H1 (cell line): ENCODE measurements at regions not wholly inside any gene's neighbourhood (a gene's known extent, or its start where the extent isn't known, plus 50 kb on each side); places are given as distances from the start of the nearest gene placed in this dataset.

ENCODE experiments used
- ASH2L ChIP-seq: fragments of 200-600, 300-600 bp; sonication (generic); IDR thresholded peaks from one replicate; pipeline ENCODE4 v1.7.1; 2017; ENCODE audit warnings: low read length
- CHD7 ChIP-seq: fragments of 300-600 bp; sonication (generic); IDR thresholded peaks from 2 replicates; pipeline ENCODE4 v1.7.1; 2012; ENCODE audit warnings: low read length, moderate library complexity, mild to moderate bottlenecking, inconsistent platforms; ENCODE audit not compliant: insufficient replicate concordance
- POLR2A ChIP-seq, 2 experiments: IDR thresholded peaks; 1 replicate in 1 of 2; 2 replicates in 1 of 2; pipeline ENCODE4 v1.6.1; 2011; ENCODE audit warnings: low read depth in 2 of 2, low read length in 2 of 2, mild to moderate bottlenecking in 2 of 2; ENCODE audit errors: control extremely low read depth in 1 of 2
- SP4 ChIP-seq: IDR thresholded peaks from 2 replicates; pipeline ENCODE4 v1.6.1; 2012; ENCODE audit warnings: low read length, inconsistent platforms

- TF ChIP-seq CHD7, result no peak
- no peak for TF ChIP-seq ASH2L
- no peak for TF ChIP-seq SP4
- no peak for TF ChIP-seq POLR2A (IDR thresholded peaks at IDR 0.05; ENCODE audit: control extremely low read depth in 1 of 2, low read depth in 2 of 2, low read length in 2 of 2)
Observed at GRCh38 chr1:163980394-163980793, 578.6 kb upstream of the PBX1 start (continued).
